ENCODE measurements at regions not wholly inside any gene's neighbourhood (a gene's known extent, or its start where the extent isn't known, plus 50 kb on each side); places are given as distances from the start of the nearest gene placed in this dataset.
"Not testable (repeated sequence)": the region's sequence is repeated elsewhere in the genome, so short reads cannot be mapped to it uniquely, and the experiment has no call there.

- no peaks in the 10 kb centered on the region for H3K36me3 Mint-ChIP-seq
- H3K9me3 Mint-ChIP-seq: no peaks in the 10 kb centered on the region
- no peak for ATAC-seq
- H3K4me1 Mint-ChIP-seq (ENCODE audit: low read depth in 2 of 2): peaks cover 4 to 6% of the 10 kb centered on the region in 2 donors
- H3K27ac Mint-ChIP-seq: no peak overlapping the region
- no peak overlapping the region for H3K4me3 Mint-ChIP-seq
- DNase-seq (ENCODE audit: low spot score): no peak
- H3K27me3 Mint-ChIP-seq: peaks cover 24 to 25% of the 10 kb centered on the region in 2 donors
Observed at GRCh38 chr15:62348118-62348517, 183.0 kb upstream of the C2CD4B start.

- no peaks in the 10 kb centered on the region for H3K36me3 Mint-ChIP-seq
Observed at GRCh38 chr15:62348623-62349022, 183.5 kb upstream of the C2CD4B start.

GRCh38 chr15:62352817-62353216 is 187.7 kb upstream of the C2CD4B start:
- ATAC-seq (no peak), DNase-seq (ENCODE audit: low spot score) (no peak)
- H3K4me1 Mint-ChIP-seq (ENCODE audit: low read depth in 2 of 2): no peaks in the 10 kb centered on the region
- peaks cover 23 to 24% of the 10 kb centered on the region in 2 donors for H3K27me3 Mint-ChIP-seq
- H3K4me3 Mint-ChIP-seq: no peak overlapping the region
- H3K36me3 Mint-ChIP-seq: no peaks in the 10 kb centered on the region
- no peak overlapping the region for H3K27ac Mint-ChIP-seq
- H3K9me3 Mint-ChIP-seq: no peaks in the 10 kb centered on the region

More at GRCh38 chr15:62348623-62349022, 183.5 kb upstream of the C2CD4B start:
- no peak overlapping the region for H3K27ac Mint-ChIP-seq
- H3K9me3 Mint-ChIP-seq: no peaks in the 10 kb centered on the region
- peaks cover 4 to 6% of the 10 kb centered on the region in 2 donors for H3K4me1 Mint-ChIP-seq (ENCODE audit: low read depth in 2 of 2)
- peaks cover 25 to 27% of the 10 kb centered on the region in 2 donors for H3K27me3 Mint-ChIP-seq
- ATAC-seq (peak in 1 of 2 donors; percentile 31), DNase-seq (ENCODE audit: low spot score) (no peak)
- no peak overlapping the region for H3K4me3 Mint-ChIP-seq

- no peak for ATAC-seq
- Mint-ChIP-seq H3K27ac (no peak overlapping the region), H3K4me1 (ENCODE audit: low read depth in 2 of 2) (no peaks in the 10 kb centered on the region), H3K9me3 (no peaks in the 10 kb centered on the region), H3K36me3 (no peaks in the 10 kb centered on the region), H3K27me3 (peaks cover 25 to 33% of the 10 kb centered on the region in 2 donors), H3K4me3 (no peak overlapping the region)
- DNase-seq (ENCODE audit: low spot score): no peak
Observed at GRCh38 chr15:62357431-62357830, 192.3 kb upstream of the C2CD4B start.

- H3K27ac Mint-ChIP-seq: no peak overlapping the region
- DNase-seq (ENCODE audit: low spot score) (no peak), ATAC-seq (no peak)
- H3K27me3 Mint-ChIP-seq: peaks cover 23 to 24% of the 10 kb centered on the region in 2 donors
- no peaks in the 10 kb centered on the region for H3K36me3 Mint-ChIP-seq
- no peaks in the 10 kb centered on the region for H3K4me1 Mint-ChIP-seq (ENCODE audit: low read depth in 2 of 2)
- H3K4me3 Mint-ChIP-seq: no peak overlapping the region
- H3K9me3 Mint-ChIP-seq: no peaks in the 10 kb centered on the region
Observed at GRCh38 chr15:62359416-62359815, 194.3 kb upstream of the C2CD4B start.

- Mint-ChIP-seq H3K27ac (no peak overlapping the region), H3K9me3 (no peaks in the 10 kb centered on the region), H3K27me3 (peaks cover 26 to 27% of the 10 kb centered on the region in 2 donors), H3K4me3 (no peak overlapping the region), H3K36me3 (no peaks in the 10 kb centered on the region), H3K4me1 (ENCODE audit: low read depth in 2 of 2) (no peaks in the 10 kb centered on the region)
- no peak for ATAC-seq
- no peak for DNase-seq (ENCODE audit: low spot score)
Observed at GRCh38 chr15:62360332-62361097, 195.4 kb upstream of the C2CD4B start.

- no peak overlapping the region for H3K4me3 Mint-ChIP-seq
- DNase-seq (ENCODE audit: low spot score) (no peak), ATAC-seq (no peak)
- H3K9me3 Mint-ChIP-seq: no peaks in the 10 kb centered on the region
- peaks cover 31 to 38% of the 10 kb centered on the region in 2 donors for H3K27me3 Mint-ChIP-seq
- no peaks in the 10 kb centered on the region for H3K4me1 Mint-ChIP-seq (ENCODE audit: low read depth in 2 of 2)
- no peaks in the 10 kb centered on the region for H3K36me3 Mint-ChIP-seq
- H3K27ac Mint-ChIP-seq: no peak overlapping the region
Observed at GRCh38 chr15:62362144-62362543, 197.1 kb upstream of the C2CD4B start.

GRCh38 chr15:62362608-62363007 is 197.5 kb upstream of the C2CD4B start:
- peaks cover 31 to 39% of the 10 kb centered on the region in 2 donors for H3K27me3 Mint-ChIP-seq
- H3K4me3 Mint-ChIP-seq: no peak overlapping the region
- H3K4me1 Mint-ChIP-seq (ENCODE audit: low read depth in 2 of 2): no peaks in the 10 kb centered on the region
- no peak overlapping the region for H3K27ac Mint-ChIP-seq
- no peaks in the 10 kb centered on the region for H3K36me3 Mint-ChIP-seq
- ATAC-seq (no peak), DNase-seq (ENCODE audit: low spot score) (no peak)
- no peaks in the 10 kb centered on the region for H3K9me3 Mint-ChIP-seq

GRCh38 chr15:62363913-62364312 is 198.8 kb upstream of the C2CD4B start:
- Mint-ChIP-seq H3K4me1 (ENCODE audit: low read depth in 2 of 2) (no peaks in the 10 kb centered on the region), H3K36me3 (no peaks in the 10 kb centered on the region), H3K4me3 (no peak overlapping the region), H3K27me3 (peaks cover 31 to 39% of the 10 kb centered on the region in 2 donors), H3K9me3 (no peaks in the 10 kb centered on the region), H3K27ac (no peak overlapping the region)
- DNase-seq (ENCODE audit: low spot score): no peak
- ATAC-seq: no peak

GRCh38 chr15:62365795-62366442 is 200.8 kb upstream of the C2CD4B start:
- H3K4me1 Mint-ChIP-seq (ENCODE audit: low read depth in 2 of 2): no peaks in the 10 kb centered on the region
- DNase-seq (ENCODE audit: low spot score): no peak
- H3K27ac Mint-ChIP-seq: no peak overlapping the region
- no peaks in the 10 kb centered on the region for H3K9me3 Mint-ChIP-seq
- no peak for ATAC-seq
- no peak overlapping the region for H3K4me3 Mint-ChIP-seq
- H3K36me3 Mint-ChIP-seq: no peaks in the 10 kb centered on the region
- peaks cover 19 to 22% of the 10 kb centered on the region in 2 donors for H3K27me3 Mint-ChIP-seq

GRCh38 chr15:62369454-62369853 is 204.4 kb upstream of the C2CD4B start:
- Mint-ChIP-seq H3K4me1 (ENCODE audit: low read depth in 2 of 2) (no peaks in the 10 kb centered on the region), H3K36me3 (no peaks in the 10 kb centered on the region), H3K9me3 (no peaks in the 10 kb centered on the region), H3K27ac (no peak overlapping the region), H3K27me3 (peaks cover 15 to 18% of the 10 kb centered on the region in 2 donors), H3K4me3 (no peak overlapping the region)
- ATAC-seq: no peak
- no peak for DNase-seq (ENCODE audit: low spot score)

- not testable (repeated sequence) for H3K4me3 Mint-ChIP-seq; H3K36me3 Mint-ChIP-seq; ATAC-seq; DNase-seq (ENCODE audit: low spot score); H3K9me3 Mint-ChIP-seq; H3K27ac Mint-ChIP-seq; H3K4me1 Mint-ChIP-seq (ENCODE audit: low read depth in 2 of 2)
- peaks cover 5 to 11% of the 10 kb centered on the region in 2 donors for H3K27me3 Mint-ChIP-seq
Observed at GRCh38 chr15:62371683-62372082, 206.6 kb upstream of the C2CD4B start.

GRCh38 chr15:62377736-62378480 is 212.8 kb upstream of the C2CD4B start:
- Mint-ChIP-seq H3K27me3 (peaks cover 21 to 28% of the 10 kb centered on the region in 2 donors), H3K9me3 (no peaks in the 10 kb centered on the region)
- ATAC-seq: no peak

More at GRCh38 chr15:62377736-62378480, 212.8 kb upstream of the C2CD4B start:
- Mint-ChIP-seq H3K4me3 (no peak overlapping the region), H3K4me1 (ENCODE audit: low read depth in 2 of 2) (peaks cover 0 to 3% of the 10 kb centered on the region in 2 donors), H3K36me3 (no peaks in the 10 kb centered on the region), H3K27ac (no peak overlapping the region)
- DNase-seq (ENCODE audit: low spot score): no peak

Measured in natural killer cell treated with Interleukin-12 subunit alpha and Interleukin-12 subunit beta and Interleukin-15 and Interleukin-18, amount 100 ng/mL, for 72 hours (primary cell).